Tibial nerve (tissue), 3 donors: ENCODE measurements at regions not wholly inside any gene's neighbourhood (a gene's known extent, or its start where the extent isn't known, plus 50 kb on each side); places are given as distances from the start of the nearest gene placed in this dataset.

Source experiments
- POLR2A ChIP-seq, 2 donors: fragments of 450-650 bp; IDR thresholded peaks; one replicate each; pipeline ENCODE4 v1.6.1; 2017; ENCODE audit warnings: antibody characterized with exemption in 2 of 2, mild to moderate bottlenecking in 2 of 2, moderate library complexity in 2 of 2
- TF ChIP-seq, protein P1 (sequence below), 5 experiments: fragments of 200-600 bp in 3 of 5; fragments of 450-650 bp in 2 of 5; sonication (generic) in 3 of 5; IDR thresholded peaks; one replicate each; pipeline ENCODE4 v1.5.1; 2016 to 2019; ENCODE audit warnings: antibody characterized with exemption in 5 of 5, mild to moderate bottlenecking in 3 of 5, moderate library complexity in 2 of 5

- TF ChIP-seq, protein P1, sequence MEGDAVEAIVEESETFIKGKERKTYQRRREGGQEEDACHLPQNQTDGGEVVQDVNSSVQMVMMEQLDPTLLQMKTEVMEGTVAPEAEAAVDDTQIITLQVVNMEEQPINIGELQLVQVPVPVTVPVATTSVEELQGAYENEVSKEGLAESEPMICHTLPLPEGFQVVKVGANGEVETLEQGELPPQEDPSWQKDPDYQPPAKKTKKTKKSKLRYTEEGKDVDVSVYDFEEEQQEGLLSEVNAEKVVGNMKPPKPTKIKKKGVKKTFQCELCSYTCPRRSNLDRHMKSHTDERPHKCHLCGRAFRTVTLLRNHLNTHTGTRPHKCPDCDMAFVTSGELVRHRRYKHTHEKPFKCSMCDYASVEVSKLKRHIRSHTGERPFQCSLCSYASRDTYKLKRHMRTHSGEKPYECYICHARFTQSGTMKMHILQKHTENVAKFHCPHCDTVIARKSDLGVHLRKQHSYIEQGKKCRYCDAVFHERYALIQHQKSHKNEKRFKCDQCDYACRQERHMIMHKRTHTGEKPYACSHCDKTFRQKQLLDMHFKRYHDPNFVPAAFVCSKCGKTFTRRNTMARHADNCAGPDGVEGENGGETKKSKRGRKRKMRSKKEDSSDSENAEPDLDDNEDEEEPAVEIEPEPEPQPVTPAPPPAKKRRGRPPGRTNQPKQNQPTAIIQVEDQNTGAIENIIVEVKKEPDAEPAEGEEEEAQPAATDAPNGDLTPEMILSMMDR (IDR thresholded peaks at IDR 0.05): no peak
- no peak for TF ChIP-seq POLR2A (IDR thresholded peaks at IDR 0.05)
These were observed 209.4 kb downstream of the SP3 start for GRCh38 chr2:173755798-173756197.
